ENCODE measurements at regions not wholly inside any gene's neighbourhood (a gene's known extent, or its start where the extent isn't known, plus 50 kb on each side); places are given as distances from the start of the nearest gene placed in this dataset.

DNA sequence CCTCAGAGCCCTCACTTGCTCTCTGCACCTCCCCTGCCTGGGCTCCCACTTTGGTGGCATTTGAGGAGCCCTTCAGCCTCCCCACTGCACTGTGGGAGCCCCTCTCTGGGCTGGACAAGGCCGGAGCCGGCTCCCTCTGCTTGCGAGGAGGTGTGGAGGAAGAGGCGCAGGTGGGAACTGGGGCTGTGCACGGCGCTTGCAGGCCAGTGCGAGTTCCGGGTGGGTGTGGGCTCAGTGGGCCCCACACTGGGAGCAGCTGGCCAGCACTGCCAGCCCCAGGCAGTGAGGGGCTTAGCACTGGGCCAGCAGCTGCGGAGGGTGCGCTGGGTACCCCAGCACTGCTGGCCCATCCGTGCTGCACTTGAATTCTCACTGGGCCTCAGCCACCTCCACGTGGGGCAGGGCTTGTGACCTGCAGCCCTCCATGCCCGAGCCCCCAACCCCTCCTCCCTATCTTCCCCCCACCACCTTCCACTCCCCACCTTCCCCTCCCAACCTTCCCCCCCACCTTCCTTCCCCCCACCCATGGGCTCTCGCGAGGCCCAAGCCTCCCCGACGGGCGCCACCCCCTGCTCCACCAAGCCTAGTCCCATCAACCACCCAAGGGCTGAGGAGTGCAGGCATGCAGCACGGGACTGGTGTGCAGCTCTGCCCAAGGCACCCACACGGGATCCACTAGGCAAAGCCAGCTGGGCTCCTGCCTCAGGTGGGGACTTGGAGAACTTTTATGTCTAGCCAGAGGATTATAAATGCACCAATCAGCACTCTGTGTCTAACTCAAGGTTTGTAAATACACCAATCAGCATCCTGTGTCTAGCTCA is 113.5 kb upstream of the BEND4 start:
- H3K27me3 ChIP-seq (ENCODE audit: insufficient read depth, poor library complexity, severe bottlenecking), result no peaks in the 10 kb centered on the region
- TF ChIP-seq SPI1 (IDR thresholded peaks at IDR 0.05; ENCODE audit: borderline replicate concordance, low read depth), result no peak
- TF ChIP-seq POLR2AphosphoS5 (IDR thresholded peaks at IDR 0.05; ENCODE audit: low read depth), result no peak
- TF ChIP-seq GABPA (IDR thresholded peaks at IDR 0.05; ENCODE audit: low read depth), result no peak
- TF ChIP-seq, protein P1, sequence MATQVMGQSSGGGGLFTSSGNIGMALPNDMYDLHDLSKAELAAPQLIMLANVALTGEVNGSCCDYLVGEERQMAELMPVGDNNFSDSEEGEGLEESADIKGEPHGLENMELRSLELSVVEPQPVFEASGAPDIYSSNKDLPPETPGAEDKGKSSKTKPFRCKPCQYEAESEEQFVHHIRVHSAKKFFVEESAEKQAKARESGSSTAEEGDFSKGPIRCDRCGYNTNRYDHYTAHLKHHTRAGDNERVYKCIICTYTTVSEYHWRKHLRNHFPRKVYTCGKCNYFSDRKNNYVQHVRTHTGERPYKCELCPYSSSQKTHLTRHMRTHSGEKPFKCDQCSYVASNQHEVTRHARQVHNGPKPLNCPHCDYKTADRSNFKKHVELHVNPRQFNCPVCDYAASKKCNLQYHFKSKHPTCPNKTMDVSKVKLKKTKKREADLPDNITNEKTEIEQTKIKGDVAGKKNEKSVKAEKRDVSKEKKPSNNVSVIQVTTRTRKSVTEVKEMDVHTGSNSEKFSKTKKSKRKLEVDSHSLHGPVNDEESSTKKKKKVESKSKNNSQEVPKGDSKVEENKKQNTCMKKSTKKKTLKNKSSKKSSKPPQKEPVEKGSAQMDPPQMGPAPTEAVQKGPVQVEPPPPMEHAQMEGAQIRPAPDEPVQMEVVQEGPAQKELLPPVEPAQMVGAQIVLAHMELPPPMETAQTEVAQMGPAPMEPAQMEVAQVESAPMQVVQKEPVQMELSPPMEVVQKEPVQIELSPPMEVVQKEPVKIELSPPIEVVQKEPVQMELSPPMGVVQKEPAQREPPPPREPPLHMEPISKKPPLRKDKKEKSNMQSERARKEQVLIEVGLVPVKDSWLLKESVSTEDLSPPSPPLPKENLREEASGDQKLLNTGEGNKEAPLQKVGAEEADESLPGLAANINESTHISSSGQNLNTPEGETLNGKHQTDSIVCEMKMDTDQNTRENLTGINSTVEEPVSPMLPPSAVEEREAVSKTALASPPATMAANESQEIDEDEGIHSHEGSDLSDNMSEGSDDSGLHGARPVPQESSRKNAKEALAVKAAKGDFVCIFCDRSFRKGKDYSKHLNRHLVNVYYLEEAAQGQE (IDR thresholded peaks at IDR 0.05; ENCODE audit: insufficient replicate concordance, low read depth), result no peak
- TF ChIP-seq, protein P2, sequence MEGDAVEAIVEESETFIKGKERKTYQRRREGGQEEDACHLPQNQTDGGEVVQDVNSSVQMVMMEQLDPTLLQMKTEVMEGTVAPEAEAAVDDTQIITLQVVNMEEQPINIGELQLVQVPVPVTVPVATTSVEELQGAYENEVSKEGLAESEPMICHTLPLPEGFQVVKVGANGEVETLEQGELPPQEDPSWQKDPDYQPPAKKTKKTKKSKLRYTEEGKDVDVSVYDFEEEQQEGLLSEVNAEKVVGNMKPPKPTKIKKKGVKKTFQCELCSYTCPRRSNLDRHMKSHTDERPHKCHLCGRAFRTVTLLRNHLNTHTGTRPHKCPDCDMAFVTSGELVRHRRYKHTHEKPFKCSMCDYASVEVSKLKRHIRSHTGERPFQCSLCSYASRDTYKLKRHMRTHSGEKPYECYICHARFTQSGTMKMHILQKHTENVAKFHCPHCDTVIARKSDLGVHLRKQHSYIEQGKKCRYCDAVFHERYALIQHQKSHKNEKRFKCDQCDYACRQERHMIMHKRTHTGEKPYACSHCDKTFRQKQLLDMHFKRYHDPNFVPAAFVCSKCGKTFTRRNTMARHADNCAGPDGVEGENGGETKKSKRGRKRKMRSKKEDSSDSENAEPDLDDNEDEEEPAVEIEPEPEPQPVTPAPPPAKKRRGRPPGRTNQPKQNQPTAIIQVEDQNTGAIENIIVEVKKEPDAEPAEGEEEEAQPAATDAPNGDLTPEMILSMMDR (IDR thresholded peaks at IDR 0.05; ENCODE audit: insufficient read depth, low read length), result no peak
- no peak overlapping the region for H3K27ac ChIP-seq (replicated peaks)
- H3K4me3 ChIP-seq (replicated peaks; ENCODE audit: insufficient read depth, low read length), result no peak overlapping the region
- no peak for DNase-seq (ENCODE audit: low read depth in 1 of 2, low spot score in 1 of 2)

DNA sequence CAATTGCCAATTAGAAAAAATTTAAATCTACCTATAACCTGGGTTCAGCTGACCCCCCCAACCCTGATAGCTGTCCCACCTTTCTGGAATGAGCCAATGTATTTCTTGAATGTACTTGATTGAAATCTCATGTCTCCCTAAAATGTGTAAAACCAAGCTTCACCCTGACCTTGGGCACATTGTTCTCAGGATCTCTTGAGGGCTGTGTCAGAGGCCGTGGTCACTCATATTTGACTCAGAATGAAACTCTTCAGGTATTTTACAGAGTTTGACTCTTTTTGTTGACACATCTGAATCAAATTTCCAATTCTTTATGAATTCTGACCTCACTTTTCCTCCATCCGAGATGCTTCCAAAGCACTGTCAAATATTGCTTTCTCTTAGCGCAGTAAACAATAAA is 115.3 kb upstream of the BEND4 start:
- H3K27ac ChIP-seq (replicated peaks), result no peak overlapping the region

DNA sequence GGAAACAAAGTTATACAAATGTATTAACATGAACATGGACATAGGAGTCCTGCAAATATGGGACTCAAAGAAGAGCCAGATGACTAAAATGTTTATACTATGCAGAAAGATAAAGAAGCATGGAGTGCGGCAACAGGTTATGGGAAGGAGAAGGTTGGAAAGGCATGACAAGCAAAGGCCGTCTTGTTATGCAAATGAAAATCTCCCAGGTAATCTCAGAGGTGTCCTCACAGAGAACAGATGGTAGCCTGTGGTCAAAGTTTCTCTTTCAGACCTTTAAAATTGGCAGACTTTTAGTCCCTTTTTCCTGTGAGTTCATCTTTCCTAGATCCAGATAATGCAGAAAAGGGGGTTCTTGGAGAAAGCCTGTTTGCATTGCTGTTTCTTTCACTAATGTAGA is 116.4 kb upstream of the BEND4 start:
- DNase-seq (ENCODE audit: low read depth in 1 of 2, low spot score in 1 of 2), result no peak
- no peak overlapping the region for H3K27ac ChIP-seq (replicated peaks)
- TF ChIP-seq, protein P1 (IDR thresholded peaks at IDR 0.05; ENCODE audit: insufficient replicate concordance, low read depth), result no peak
- no peak for TF ChIP-seq SPI1 (IDR thresholded peaks at IDR 0.05; ENCODE audit: borderline replicate concordance, low read depth)
- TF ChIP-seq, protein P2 (IDR thresholded peaks at IDR 0.05; ENCODE audit: insufficient read depth, low read length), result no peak
- TF ChIP-seq POLR2AphosphoS5 (IDR thresholded peaks at IDR 0.05; ENCODE audit: low read depth), result no peak
- no peak for TF ChIP-seq GABPA (IDR thresholded peaks at IDR 0.05; ENCODE audit: low read depth)
- H3K27me3 ChIP-seq (ENCODE audit: insufficient read depth, poor library complexity, severe bottlenecking), result no peaks in the 10 kb centered on the region
- no peak overlapping the region for H3K4me3 ChIP-seq (replicated peaks; ENCODE audit: insufficient read depth, low read length)

More for the DNA sequence above, 115.3 kb upstream of the BEND4 start:
- no peaks in the 10 kb centered on the region for H3K27me3 ChIP-seq (ENCODE audit: insufficient read depth, poor library complexity, severe bottlenecking)
- H3K4me3 ChIP-seq (replicated peaks; ENCODE audit: insufficient read depth, low read length), result no peak overlapping the region
- TF ChIP-seq, protein P1 (IDR thresholded peaks at IDR 0.05; ENCODE audit: insufficient replicate concordance, low read depth), result no peak
- TF ChIP-seq, protein P2 (IDR thresholded peaks at IDR 0.05; ENCODE audit: insufficient read depth, low read length), result no peak
- DNase-seq (ENCODE audit: low read depth in 1 of 2, low spot score in 1 of 2), result no peak
